HepG2 (cell line): ENCODE measurements at regions not wholly inside any gene's neighbourhood (a gene's known extent, or its start where the extent isn't known, plus 50 kb on each side); places are given as distances from the start of the nearest gene placed in this dataset.

Source experiments
- ATAC-seq: fragments of 200-7000 bp; cut with Tn5 transposase; 3 replicates; pipeline ENCODE4 v1.9.1; 2020; ENCODE audit warnings: mild to moderate bottlenecking, moderate library complexity
- BruUV-seq: library from RNA; stranded (reverse); fragments of 400-500 nt; replicated peaks from 2 replicates; lab custom pipeline; 2021; lab: Mats Ljungman, UMichigan
- CTCF ChIA-PET: fragments of 300-600 bp; formaldehyde crosslinking; extraction: SDS; loops from one replicate; lab custom pipeline; 2021; ENCODE audit warnings: low total read pairs, inconsistent platforms, low intra/inter-chr PET ratio; lab: Yijun Ruan, JAX
- POLR2A ChIA-PET: fragments of 350-600 bp; sonication (Branson Sonifier 250); formaldehyde crosslinking; loops from one replicate; lab custom pipeline; 2020; ENCODE audit warnings: antibody characterized with exemption, inconsistent platforms; lab: Yijun Ruan, JAX
- DNase-seq: peaks from one replicate; pipeline ENCODE4 v3.0.0-alpha.2; 2015; ENCODE audit warnings: low spot score
- FAIRE-seq: peaks from 3 replicates; lab custom pipeline; 2011; peaks lifted over from hg19 to GRCh38; lab: Jason Lieb, UNC
- H2AFZ ChIP-seq: one replicate; pipeline ENCODE4 v1.6.1; 2011; ENCODE audit warnings: low read length, inconsistent platforms
- H3K27ac ChIP-seq: fragments of 300-600 bp; 3 replicates; pipeline ENCODE4 v1.8.0; 2011; ENCODE audit warnings: mixed run types, mild to moderate bottlenecking, mixed read lengths, low read length, inconsistent platforms; ENCODE audit not compliant: insufficient read depth; ENCODE audit errors: extremely low read length
- H3K27me3 ChIP-seq, 2 experiments: fragments of 200-600 bp in 1 of 2; 2 replicates in 1 of 2; 3 replicates in 1 of 2; pipeline versions ENCODE4 v1.6.0 to v1.8.0; 2011; ENCODE audit warnings: low read length in 2 of 2, mild to moderate bottlenecking in 2 of 2, moderate library complexity in 2 of 2, inconsistent platforms in 1 of 2; ENCODE audit not compliant: insufficient read depth in 2 of 2, control insufficient read depth in 1 of 2
- H3K36me3 ChIP-seq, 2 experiments: fragments of 200-600 bp in 1 of 2; replicated peaks in 1 of 2; 2 replicates in 1 of 2; 3 replicates in 1 of 2; pipeline versions ENCODE4 v1.5.1 to v1.8.0; 2011; ENCODE audit warnings: low read length in 2 of 2, inconsistent platforms in 1 of 2; ENCODE audit not compliant: insufficient read depth in 2 of 2, control insufficient read depth in 1 of 2
- H3K4me1 ChIP-seq: 2 replicates; pipeline ENCODE4 v1.5.1; 2012; ENCODE audit warnings: low read length, inconsistent platforms; ENCODE audit not compliant: insufficient read depth
- H3K4me2 ChIP-seq: 2 replicates; pipeline ENCODE4 v1.6.0; 2011; ENCODE audit warnings: low read depth, low read length, inconsistent platforms
- H3K4me3 ChIP-seq, 3 experiments: fragments of 200-600 bp in 1 of 3; sonication (generic), shearing (Covaris generic) in 1 of 3; replicated peaks in 1 of 3; 2 replicates each; pipeline ENCODE4 v1.5.1; 2011 to 2016; ENCODE audit warnings: low read length in 3 of 3, inconsistent platforms in 2 of 3, low read depth in 2 of 3, mild to moderate bottlenecking in 2 of 3, control low read depth in 1 of 3, mixed read lengths in 1 of 3; ENCODE audit not compliant: insufficient read depth in 1 of 3
- H3K79me2 ChIP-seq: one replicate; pipeline ENCODE4 v1.6.1; 2011; ENCODE audit warnings: low read length, inconsistent platforms; ENCODE audit not compliant: insufficient read depth
- H3K9ac ChIP-seq: 2 replicates; pipeline ENCODE4 v1.6.0; 2011; ENCODE audit warnings: mild to moderate bottlenecking, low read depth, low read length, inconsistent platforms; ENCODE audit not compliant: insufficient read depth
- H3K9me3 ChIP-seq: 2 replicates; pipeline ENCODE4 v1.5.1; 2012; ENCODE audit warnings: mild to moderate bottlenecking, low read length
- H4K20me1 ChIP-seq: 2 replicates; pipeline ENCODE4 v1.6.0; 2011; ENCODE audit warnings: inconsistent platforms, mild to moderate bottlenecking, low read length, moderate library complexity; ENCODE audit not compliant: insufficient read depth
- EP300 ChIP-seq, 3 experiments: sonication (generic) in 1 of 3; formaldehyde crosslinking in 1 of 3; IDR thresholded peaks; 2 replicates each; pipeline versions ENCODE4 v1.5.1 to v1.6.1; 2011 to 2020; ENCODE audit warnings: low read depth in 2 of 3, low read length in 2 of 3, borderline replicate concordance in 1 of 3, improper control_type of control experiment in 1 of 3, mild to moderate bottlenecking in 1 of 3, missing genetic modification reagents in 1 of 3, moderate library complexity in 1 of 3
- HNRNPLL ChIP-seq: fragments of 200-400 bp; formaldehyde crosslinking; IDR thresholded peaks from 2 replicates; pipeline ENCODE4 v1.6.1; 2017; ENCODE audit warnings: mild to moderate bottlenecking, low read depth, low read length; ENCODE audit not compliant: poor library complexity, severe bottlenecking
- ISX ChIP-seq: sonication (generic); formaldehyde crosslinking; conservative IDR thresholded peaks from 2 replicates; pipeline ENCODE4 v1.5.0; 2020; ENCODE audit warnings: missing genetic modification reagents
- MED8 ChIP-seq: sonication (generic); formaldehyde crosslinking; IDR thresholded peaks from 2 replicates; pipeline ENCODE4 v1.8.1; 2023; ENCODE audit warnings: mild to moderate bottlenecking, missing genetic modification reagents; ENCODE audit not compliant: insufficient replicate concordance
- RARA ChIP-seq: IDR thresholded peaks from 2 replicates; pipeline ENCODE4 v1.6.1; 2016; ENCODE audit warnings: missing genetic modification reagents, missing compliant biosample characterization
- TCF12 ChIP-seq, 2 experiments: fragments of 450-650 bp in 1 of 2; sonication (generic) in 1 of 2; formaldehyde crosslinking in 1 of 2; IDR thresholded peaks; 2 replicates each; pipeline versions ENCODE4 v1.6.1 to v1.8.0; 2017 to 2022; ENCODE audit warnings: antibody characterized with exemption in 1 of 2, mild to moderate bottlenecking in 1 of 2, missing genetic modification reagents in 1 of 2, moderate library complexity in 1 of 2
- TEAD3 ChIP-seq: optimal IDR thresholded peaks from 2 replicates; pipeline ENCODE3; 2016; ENCODE audit warnings: borderline replicate concordance
- ZNF891 ChIP-seq: sonication (generic); formaldehyde crosslinking; IDR thresholded peaks from 2 replicates; pipeline ENCODE4 v1.5.0; 2020; ENCODE audit warnings: mild to moderate bottlenecking, missing genetic modification reagents
- WGBS: methylation state at CpG from one replicate; pipeline ENCODE4 v1.1.6; 2017; ENCODE audit warnings: low lambda C conversion rate; 5-methylcytosine and 5-hydroxymethylcytosine counted together
- in situ Hi-C: cut with HindIII; loops from 2 replicates; pipeline ENCODE4 v1.10.0; 2017; ENCODE audit warnings: low pct_unique_long_range_greater_than_20kb; ENCODE audit not compliant: extremely low pct_ligation_motif_present
- intact Hi-C: fragments of 100-400 bp; cut with micrococcal nuclease; formaldehyde crosslinking; loops from one replicate; pipeline ENCODE4 v1.10.0; 2022; ENCODE audit not compliant: unreplicated experiment
- TF ChIP-seq, protein P1 (sequence below): sonication (generic); formaldehyde crosslinking; IDR thresholded peaks from 2 replicates; pipeline ENCODE4 v1.8.1; 2023; ENCODE audit warnings: mild to moderate bottlenecking, missing genetic modification reagents
- TF ChIP-seq, protein P2 (sequence below), 2 experiments: sonication (generic) in 1 of 2; formaldehyde crosslinking in 1 of 2; IDR thresholded peaks; 2 replicates each; pipeline versions ENCODE4 v1.4.0 to v1.6.1; 2016 to 2020; ENCODE audit warnings: borderline replicate concordance in 1 of 2, low read depth in 1 of 2, mild to moderate bottlenecking in 1 of 2, missing genetic modification reagents in 1 of 2
- TF ChIP-seq, protein P3 (sequence below): IDR thresholded peaks from 2 replicates; pipeline ENCODE4 v1.6.1; 2012; ENCODE audit warnings: low read length, improper control_type of control experiment
- TF ChIP-seq, protein P4 (sequence below): IDR thresholded peaks from 2 replicates; pipeline ENCODE4 v1.6.1; 2018; ENCODE audit warnings: missing genetic modification reagents

DNA sequence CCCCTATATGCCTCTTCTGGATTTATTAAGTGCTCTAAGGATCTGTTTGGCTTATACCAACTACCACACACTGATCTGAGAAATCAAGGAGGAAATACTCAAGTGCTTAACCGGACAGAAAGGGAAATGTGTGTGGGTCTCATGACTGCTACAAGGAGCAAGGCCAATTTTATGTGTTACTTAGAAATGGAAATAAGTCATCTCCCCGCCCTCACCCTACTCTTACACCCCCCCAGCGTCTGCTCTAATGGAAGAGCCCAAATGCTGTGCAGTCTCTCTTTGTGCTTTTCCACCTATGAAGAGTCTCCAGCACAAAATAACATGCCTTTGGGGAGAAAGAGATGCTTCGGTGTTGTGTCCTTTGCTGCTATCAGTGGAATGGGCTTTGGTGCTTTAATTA, 428.8 kb upstream of the ARID1B start:
- 1% methylated on average over 4 of the region's 4 CpGs for WGBS
- Histone ChIP-seq H3K27ac (no peak overlapping the region), H3K79me2 (no peaks in the 10 kb centered on the region), H3K9me3 (no peaks in the 10 kb centered on the region), H3K27me3 (no peaks in the 10 kb centered on the region; a peak in 1 of 5 replicates), H3K36me3 (no peaks in the 10 kb centered on the region), H3K4me2 (no peak overlapping the region), H3K4me3 (no peak overlapping the region), H3K9ac (no peak overlapping the region), H4K20me1 (no peaks in the 10 kb centered on the region), H2AFZ (no peak overlapping the region), H3K4me1 (no peaks in the 10 kb centered on the region)
- ATAC-seq: no peak
- no peak for FAIRE-seq
- BruUV-seq: no TSS peak
- in situ Hi-C loops: no loop called here
- no peak for DNase-seq
- ChIA-PET POLR2A (no interaction called here), CTCF (no interaction called here)
- intact Hi-C loops: no loop called here
- no peak for TF ChIP-seq TCF12 (IDR thresholded peaks at IDR 0.05)
- no peak for TF ChIP-seq TCF12 (CRISPR knock-in tag; IDR thresholded peaks at IDR 0.05)
- TF ChIP-seq, protein P1, sequence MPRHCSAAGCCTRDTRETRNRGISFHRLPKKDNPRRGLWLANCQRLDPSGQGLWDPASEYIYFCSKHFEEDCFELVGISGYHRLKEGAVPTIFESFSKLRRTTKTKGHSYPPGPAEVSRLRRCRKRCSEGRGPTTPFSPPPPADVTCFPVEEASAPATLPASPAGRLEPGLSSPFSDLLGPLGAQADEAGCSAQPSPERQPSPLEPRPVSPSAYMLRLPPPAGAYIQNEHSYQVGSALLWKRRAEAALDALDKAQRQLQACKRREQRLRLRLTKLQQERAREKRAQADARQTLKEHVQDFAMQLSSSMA (CRISPR knock-in tag): no peak
- TF ChIP-seq HNRNPLL: no peak
- TF ChIP-seq ZNF891 (CRISPR knock-in tag): no peak
- TF ChIP-seq TEAD3 (CRISPR knock-in tag): no peak
- TF ChIP-seq, protein P2, sequence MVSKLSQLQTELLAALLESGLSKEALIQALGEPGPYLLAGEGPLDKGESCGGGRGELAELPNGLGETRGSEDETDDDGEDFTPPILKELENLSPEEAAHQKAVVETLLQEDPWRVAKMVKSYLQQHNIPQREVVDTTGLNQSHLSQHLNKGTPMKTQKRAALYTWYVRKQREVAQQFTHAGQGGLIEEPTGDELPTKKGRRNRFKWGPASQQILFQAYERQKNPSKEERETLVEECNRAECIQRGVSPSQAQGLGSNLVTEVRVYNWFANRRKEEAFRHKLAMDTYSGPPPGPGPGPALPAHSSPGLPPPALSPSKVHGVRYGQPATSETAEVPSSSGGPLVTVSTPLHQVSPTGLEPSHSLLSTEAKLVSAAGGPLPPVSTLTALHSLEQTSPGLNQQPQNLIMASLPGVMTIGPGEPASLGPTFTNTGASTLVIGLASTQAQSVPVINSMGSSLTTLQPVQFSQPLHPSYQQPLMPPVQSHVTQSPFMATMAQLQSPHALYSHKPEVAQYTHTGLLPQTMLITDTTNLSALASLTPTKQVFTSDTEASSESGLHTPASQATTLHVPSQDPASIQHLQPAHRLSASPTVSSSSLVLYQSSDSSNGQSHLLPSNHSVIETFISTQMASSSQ (IDR thresholded peaks at IDR 0.05; ENCODE audit: low read depth): no peak
- TF ChIP-seq, protein P2 (CRISPR knock-in tag; IDR thresholded peaks at IDR 0.05; ENCODE audit: borderline replicate concordance): no peak
- TF ChIP-seq, protein P3, sequence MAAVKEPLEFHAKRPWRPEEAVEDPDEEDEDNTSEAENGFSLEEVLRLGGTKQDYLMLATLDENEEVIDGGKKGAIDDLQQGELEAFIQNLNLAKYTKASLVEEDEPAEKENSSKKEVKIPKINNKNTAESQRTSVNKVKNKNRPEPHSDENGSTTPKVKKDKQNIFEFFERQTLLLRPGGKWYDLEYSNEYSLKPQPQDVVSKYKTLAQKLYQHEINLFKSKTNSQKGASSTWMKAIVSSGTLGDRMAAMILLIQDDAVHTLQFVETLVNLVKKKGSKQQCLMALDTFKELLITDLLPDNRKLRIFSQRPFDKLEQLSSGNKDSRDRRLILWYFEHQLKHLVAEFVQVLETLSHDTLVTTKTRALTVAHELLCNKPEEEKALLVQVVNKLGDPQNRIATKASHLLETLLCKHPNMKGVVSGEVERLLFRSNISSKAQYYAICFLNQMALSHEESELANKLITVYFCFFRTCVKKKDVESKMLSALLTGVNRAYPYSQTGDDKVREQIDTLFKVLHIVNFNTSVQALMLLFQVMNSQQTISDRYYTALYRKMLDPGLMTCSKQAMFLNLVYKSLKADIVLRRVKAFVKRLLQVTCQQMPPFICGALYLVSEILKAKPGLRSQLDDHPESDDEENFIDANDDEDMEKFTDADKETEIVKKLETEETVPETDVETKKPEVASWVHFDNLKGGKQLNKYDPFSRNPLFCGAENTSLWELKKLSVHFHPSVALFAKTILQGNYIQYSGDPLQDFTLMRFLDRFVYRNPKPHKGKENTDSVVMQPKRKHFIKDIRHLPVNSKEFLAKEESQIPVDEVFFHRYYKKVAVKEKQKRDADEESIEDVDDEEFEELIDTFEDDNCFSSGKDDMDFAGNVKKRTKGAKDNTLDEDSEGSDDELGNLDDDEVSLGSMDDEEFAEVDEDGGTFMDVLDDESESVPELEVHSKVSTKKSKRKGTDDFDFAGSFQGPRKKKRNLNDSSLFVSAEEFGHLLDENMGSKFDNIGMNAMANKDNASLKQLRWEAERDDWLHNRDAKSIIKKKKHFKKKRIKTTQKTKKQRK: no peak
- TF ChIP-seq, protein P4, sequence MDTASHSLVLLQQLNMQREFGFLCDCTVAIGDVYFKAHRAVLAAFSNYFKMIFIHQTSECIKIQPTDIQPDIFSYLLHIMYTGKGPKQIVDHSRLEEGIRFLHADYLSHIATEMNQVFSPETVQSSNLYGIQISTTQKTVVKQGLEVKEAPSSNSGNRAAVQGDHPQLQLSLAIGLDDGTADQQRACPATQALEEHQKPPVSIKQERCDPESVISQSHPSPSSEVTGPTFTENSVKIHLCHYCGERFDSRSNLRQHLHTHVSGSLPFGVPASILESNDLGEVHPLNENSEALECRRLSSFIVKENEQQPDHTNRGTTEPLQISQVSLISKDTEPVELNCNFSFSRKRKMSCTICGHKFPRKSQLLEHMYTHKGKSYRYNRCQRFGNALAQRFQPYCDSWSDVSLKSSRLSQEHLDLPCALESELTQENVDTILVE (CRISPR knock-in tag): no peak
- TF ChIP-seq RARA: no peak
- TF ChIP-seq ISX: no peak
- no peak for TF ChIP-seq EP300 (IDR thresholded peaks at IDR 0.05; ENCODE audit: low read depth in 2 of 2, low read length in 2 of 2)
- no peak for TF ChIP-seq EP300 (CRISPR knock-in tag; IDR thresholded peaks at IDR 0.05; ENCODE audit: borderline replicate concordance)
- no peak for TF ChIP-seq MED8 (CRISPR knock-in tag)
